ENCODE measurements at regions not wholly inside any gene's neighbourhood (a gene's known extent, or its start where the extent isn't known, plus 50 kb on each side); places are given as distances from the start of the nearest gene placed in this dataset.

- DNase-seq, result no peak
These were observed 51.3 kb downstream of the GADD45G start for GRCh38 chr9:89655990-89656657.

- DNase-seq, result no peak
These were observed 52.5 kb downstream of the GADD45G start for GRCh38 chr9:89657295-89657694.

- no peak for DNase-seq
These were observed 53.0 kb downstream of the GADD45G start for GRCh38 chr9:89657765-89658164.

GRCh38 chr9:89658401-89658800 is 53.6 kb downstream of the GADD45G start:
- DNase-seq, result no peak

- no peak for DNase-seq
These were observed 54.1 kb downstream of the GADD45G start for GRCh38 chr9:89658931-89659330.

- DNase-seq, result no peak
These were observed 54.7 kb downstream of the GADD45G start for GRCh38 chr9:89659473-89659872.

GRCh38 chr9:89659891-89660685 is 55.3 kb downstream of the GADD45G start:
- no peak for DNase-seq

- DNase-seq, result no peak
These were observed 56.7 kb downstream of the GADD45G start for GRCh38 chr9:89661391-89661949.

- DNase-seq, result no peak
These were observed 57.3 kb downstream of the GADD45G start for GRCh38 chr9:89661956-89662717.

GRCh38 chr9:89662718-89663613 is 58.2 kb downstream of the GADD45G start:
- no peak for DNase-seq

GRCh38 chr9:89663614-89663970 is 58.8 kb downstream of the GADD45G start:
- no peak for DNase-seq

- no peak for DNase-seq
These were observed 59.2 kb downstream of the GADD45G start for GRCh38 chr9:89664010-89664409.

GRCh38 chr9:89664896-89665329 is 60.1 kb downstream of the GADD45G start:
- DNase-seq, result no peak

- no peak for DNase-seq
These were observed 61.6 kb downstream of the GADD45G start for GRCh38 chr9:89666364-89666763.

- DNase-seq, result no peak
These were observed 62.1 kb downstream of the GADD45G start for GRCh38 chr9:89666950-89667349.

- DNase-seq, result no peak
These were observed 62.9 kb downstream of the GADD45G start for GRCh38 chr9:89667726-89668125.

- DNase-seq, result no peak
These were observed 63.5 kb downstream of the GADD45G start for GRCh38 chr9:89668216-89668865.

- no peak for DNase-seq
These were observed 64.0 kb downstream of the GADD45G start for GRCh38 chr9:89668866-89669246.

- DNase-seq, result no peak
These were observed 64.6 kb downstream of the GADD45G start for GRCh38 chr9:89669361-89669842.

- no peak for DNase-seq
These were observed 65.3 kb downstream of the GADD45G start for GRCh38 chr9:89670114-89670513.

- no peak for DNase-seq
These were observed 66.1 kb downstream of the GADD45G start for GRCh38 chr9:89670801-89671434.

All from stimulated activated naive CD4-positive, alpha-beta T cell (primary cell).